Mammary epithelial cell (primary cell): ENCODE measurements at regions not wholly inside any gene's neighbourhood (a gene's known extent, or its start where the extent isn't known, plus 50 kb on each side); places are given as distances from the start of the nearest gene placed in this dataset.

Source experiments
- CTCF ChIP-seq, 2 donors: IDR thresholded peaks in 1 of 2; conservative IDR thresholded peaks in 1 of 2; 2 replicates each; pipeline ENCODE4 v1.5.1; 2011 to 2012; ENCODE audit warnings: inconsistent platforms in 2 of 2, low read length in 2 of 2, mild to moderate bottlenecking in 2 of 2, control low read depth in 1 of 2, low read depth in 1 of 2; ENCODE audit not compliant: insufficient read depth in 1 of 2; ENCODE audit errors: extremely low read depth in 1 of 2
- EZH2 ChIP-seq: IDR thresholded peaks from 2 replicates; pipeline ENCODE4 v1.6.1; 2012; ENCODE audit warnings: low read length, inconsistent platforms, borderline replicate concordance

- TF ChIP-seq CTCF (conservative IDR thresholded peaks at IDR 0.05 in 1 of 2, IDR thresholded peaks at IDR 0.05 in 1 of 2; ENCODE audit: extremely low read depth in 1 of 2, insufficient read depth in 1 of 2, low read depth in 1 of 2, low read length in 2 of 2) (no peak), EZH2 (no peak)
Observed at GRCh38 chr3:181493423-181493822, 218.3 kb upstream of the SOX2 start.
